ENCODE measurements at regions not wholly inside any gene's neighbourhood (a gene's known extent, or its start where the extent isn't known, plus 50 kb on each side); places are given as distances from the start of the nearest gene placed in this dataset.

- TF ChIP-seq EP300 (IDR thresholded peaks at IDR 0.05) (no peak), CTCF (IDR thresholded peaks at IDR 0.05) (no peak), POLR2A (IDR thresholded peaks at IDR 0.05) (no peak)
Observed at GRCh38 chr7:84665339-84665738, 470.8 kb upstream of the SEMA3A start.

All from ovary (tissue), 3 donors.